PC-9 (cell line): ENCODE measurements at regions not wholly inside any gene's neighbourhood (a gene's known extent, or its start where the extent isn't known, plus 50 kb on each side); places are given as distances from the start of the nearest gene placed in this dataset.

ENCODE experiments used
- CTCF ChIP-seq: fragments of 200-600 bp; sonication (generic); conservative IDR thresholded peaks from 2 replicates; pipeline ENCODE4 v1.6.1; 2017; ENCODE audit warnings: mixed run types, antibody characterized with exemption, mild to moderate bottlenecking, moderate library complexity
- EZH2 ChIP-seq: fragments of 200-600 bp; sonication (generic); IDR thresholded peaks from 2 replicates; pipeline ENCODE4 v1.8.0; 2017; ENCODE audit warnings: antibody characterized with exemption, low read depth

DNA sequence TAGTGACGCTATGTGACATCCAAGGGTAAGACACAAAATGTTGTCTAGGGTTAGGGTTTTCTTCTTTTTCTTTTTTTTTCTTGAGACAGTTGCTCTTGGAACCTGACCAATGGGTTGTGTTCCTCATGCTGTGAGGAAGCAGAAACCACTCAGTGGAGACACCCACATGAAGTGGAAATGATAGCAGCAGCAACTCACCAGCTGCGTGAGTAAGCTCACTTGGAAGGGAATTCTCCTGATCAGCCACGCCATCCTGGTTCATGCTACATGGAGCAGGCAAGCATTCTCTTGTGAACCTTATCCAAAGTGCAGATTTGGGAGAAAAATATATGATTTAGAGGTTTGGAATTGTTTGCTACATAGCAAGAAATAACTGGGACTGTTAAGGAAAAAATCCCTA lies 863.7 kb downstream of the EPHA4 start:
- TF ChIP-seq CTCF (no peak), EZH2 (no peak)
